CD14-positive monocyte (primary cell): ENCODE measurements at regions not wholly inside any gene's neighbourhood (a gene's known extent, or its start where the extent isn't known, plus 50 kb on each side); places are given as distances from the start of the nearest gene placed in this dataset.

Source experiments
- DNase-seq, 3 donors: peaks; one replicate each; pipeline ENCODE4 v3.0.0-alpha.2; 2011 to 2022
- H2AFZ ChIP-seq: 2 replicates; pipeline ENCODE4 v1.6.0; 2012; ENCODE audit warnings: mild to moderate bottlenecking, low read depth, low read length, inconsistent platforms; ENCODE audit not compliant: insufficient read depth, poor library complexity, severe bottlenecking
- H3K27ac ChIP-seq, 2 donors: 1 replicate in 1 of 2; 2 replicates in 1 of 2; pipeline ENCODE4 v1.5.1; 2012 to 2013; ENCODE audit warnings: low read length in 2 of 2, control low read depth in 1 of 2, inconsistent platforms in 1 of 2, low read depth in 1 of 2, mild to moderate bottlenecking in 1 of 2
- H3K27me3 ChIP-seq, 2 donors: one replicate each; pipeline versions ENCODE4 v1.6.0 to v1.6.1; 2011 to 2013; ENCODE audit warnings: low read length in 2 of 2; ENCODE audit not compliant: control insufficient read depth in 2 of 2, insufficient read depth in 2 of 2
- H3K36me3 ChIP-seq, 2 donors: replicated peaks in 1 of 2; 1 replicate in 1 of 2; 2 replicates in 1 of 2; pipeline versions ENCODE4 v1.5.1 to v1.6.1; 2012 to 2013; ENCODE audit warnings: low read length in 2 of 2, control low read depth in 1 of 2, inconsistent platforms in 1 of 2, mild to moderate bottlenecking in 1 of 2; ENCODE audit not compliant: insufficient read depth in 2 of 2, control insufficient read depth in 1 of 2
- H3K4me1 ChIP-seq, 2 donors: 1 replicate in 1 of 2; 2 replicates in 1 of 2; pipeline versions ENCODE4 v1.5.1 to v1.6.1; 2012 to 2013; ENCODE audit warnings: low read length in 2 of 2, control low read depth in 1 of 2, inconsistent platforms in 1 of 2, mild to moderate bottlenecking in 1 of 2, moderate library complexity in 1 of 2; ENCODE audit not compliant: insufficient read depth in 2 of 2, control insufficient read depth in 1 of 2
- H3K4me2 ChIP-seq: replicated peaks from 2 replicates; pipeline ENCODE3; 2012; ENCODE audit warnings: low read length, moderate library complexity, mild to moderate bottlenecking; ENCODE audit not compliant: poor library complexity, severe bottlenecking; ENCODE audit errors: extremely low read depth
- H3K4me3 ChIP-seq, 3 experiments: fragments of 200-600 bp in 1 of 3; sonication (generic) in 1 of 3; replicated peaks in 1 of 3; 1 replicate in 2 of 3; 2 replicates in 1 of 3; pipeline ENCODE4 v1.5.1; 2011 to 2013; ENCODE audit warnings: low read length in 3 of 3, mild to moderate bottlenecking in 3 of 3, control low read depth in 2 of 3, low read depth in 2 of 3, inconsistent platforms in 1 of 3, moderate library complexity in 1 of 3
- H3K79me2 ChIP-seq: 2 replicates; pipeline ENCODE4 v1.6.0; 2012; ENCODE audit warnings: mild to moderate bottlenecking, control low read depth, inconsistent platforms, low read length, moderate library complexity; ENCODE audit not compliant: insufficient read depth
- H3K9ac ChIP-seq: 2 replicates; pipeline ENCODE4 v1.6.0; 2017; ENCODE audit warnings: low read length, mild to moderate bottlenecking; ENCODE audit not compliant: insufficient read depth, poor library complexity, severe bottlenecking
- H3K9me3 ChIP-seq, 2 donors: replicated peaks in 1 of 2; 1 replicate in 1 of 2; 2 replicates in 1 of 2; pipeline versions ENCODE4 v1.5.1 to v1.6.1; 2012 to 2013; ENCODE audit warnings: low read length in 2 of 2, control low read depth in 1 of 2; ENCODE audit not compliant: control insufficient read depth in 1 of 2, insufficient read depth in 1 of 2
- H4K20me1 ChIP-seq: 2 replicates; pipeline ENCODE4 v1.6.0; 2012; ENCODE audit warnings: mild to moderate bottlenecking, low read length, control low read depth, moderate library complexity; ENCODE audit not compliant: insufficient read depth
- H3K27ac Mint-ChIP-seq, 7 donors: one replicate each; pipeline ENCODE4 v1.8.0; 2020; ENCODE audit warnings: mild to moderate bottlenecking in 7 of 7, mixed read lengths in 7 of 7, moderate library complexity in 6 of 7, inconsistent platforms in 2 of 7
- H3K27me3 Mint-ChIP-seq, 3 donors: one replicate each; pipeline ENCODE4 v1.8.0; 2021 to 2022; ENCODE audit warnings: low read depth in 3 of 3, mild to moderate bottlenecking in 3 of 3, mixed read lengths in 3 of 3, moderate library complexity in 3 of 3, inconsistent platforms in 1 of 3
- H3K36me3 Mint-ChIP-seq, 2 donors: one replicate each; pipeline ENCODE4 v1.8.0; 2020; ENCODE audit warnings: mixed read lengths in 2 of 2, inconsistent platforms in 1 of 2, mild to moderate bottlenecking in 1 of 2
- H3K4me1 Mint-ChIP-seq: one replicate; pipeline ENCODE4 v1.8.0; 2020; ENCODE audit warnings: mild to moderate bottlenecking, mixed read lengths
- H3K4me3 Mint-ChIP-seq, 2 donors: one replicate each; pipeline ENCODE4 v1.8.0; 2020; ENCODE audit warnings: mild to moderate bottlenecking in 2 of 2, mixed read lengths in 2 of 2, moderate library complexity in 1 of 2
- H3K9me3 Mint-ChIP-seq, 7 donors: one replicate each; pipeline ENCODE4 v1.8.0; 2020 to 2022; ENCODE audit warnings: mixed read lengths in 7 of 7, mild to moderate bottlenecking in 6 of 7, moderate library complexity in 6 of 7, inconsistent platforms in 2 of 7
- WGBS: methylation state at CpG from one replicate; pipeline ENCODE4 v1.1.5; 2013; ENCODE audit warnings: missing lambda C conversion rate; ENCODE audit not compliant: insufficient coverage; 5-methylcytosine and 5-hydroxymethylcytosine counted together
- intact Hi-C, 2 donors: fragments of 100-400 bp; cut with micrococcal nuclease; formaldehyde crosslinking; loops; one replicate each; pipeline versions ENCODE4 v1.15.0 to v1.15.1; 2023
- TF ChIP-seq, protein P1 (sequence below): fragments of 200-600 bp; IDR thresholded peaks from one replicate; pipeline ENCODE4 v1.8.0; 2022; ENCODE audit warnings: antibody characterized with exemption, mild to moderate bottlenecking

DNA sequence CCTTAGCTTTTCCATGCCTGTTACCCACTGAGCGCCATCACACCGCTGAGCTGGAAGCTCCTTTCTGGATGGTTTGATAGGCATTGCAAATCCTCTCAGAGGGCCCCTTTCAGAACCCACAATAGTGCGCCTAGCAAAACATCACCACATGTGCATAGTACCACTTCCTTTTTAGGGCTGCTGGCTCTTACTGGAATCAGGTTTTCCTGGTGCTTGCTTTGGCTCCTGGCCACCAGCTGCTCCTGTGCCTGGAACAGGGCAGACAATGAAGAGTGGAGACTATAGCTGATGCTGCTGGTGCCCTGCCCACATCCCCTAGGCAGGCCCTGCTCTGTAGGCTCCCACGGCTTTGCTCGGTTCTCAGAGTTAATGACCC lies 163.6 kb upstream of the SEMA6A start:
- Histone ChIP-seq H3K79me2 (no peaks in the 10 kb centered on the region), H3K9ac (no peak overlapping the region), H3K4me3 (no peak overlapping the region), H3K4me1 (no peaks in the 10 kb centered on the region), H2AFZ (no peak overlapping the region), H3K27me3 (no peaks in the 10 kb centered on the region), H3K9me3 (peaks cover 0 to 9% of the 10 kb centered on the region in 2 donors), H3K4me2 (no peak overlapping the region), H3K27ac (no peak overlapping the region), H3K36me3 (no peaks in the 10 kb centered on the region), H4K20me1 (no peaks in the 10 kb centered on the region)
- 45% methylated on average over 5 of the region's 5 CpGs for WGBS
- Mint-ChIP-seq H3K4me3 (no peak overlapping the region), H3K4me1 (no peaks in the 10 kb centered on the region), H3K9me3 (peaks cover 0 to 13% (median 3%) of the 10 kb centered on the region in 7 donors), H3K36me3 (no peaks in the 10 kb centered on the region), H3K27me3 (peaks cover 0 to 2% (median 0%) of the 10 kb centered on the region in 3 donors), H3K27ac (no peak overlapping the region)
- intact Hi-C loops = no loop called here
- TF ChIP-seq, protein P1, sequence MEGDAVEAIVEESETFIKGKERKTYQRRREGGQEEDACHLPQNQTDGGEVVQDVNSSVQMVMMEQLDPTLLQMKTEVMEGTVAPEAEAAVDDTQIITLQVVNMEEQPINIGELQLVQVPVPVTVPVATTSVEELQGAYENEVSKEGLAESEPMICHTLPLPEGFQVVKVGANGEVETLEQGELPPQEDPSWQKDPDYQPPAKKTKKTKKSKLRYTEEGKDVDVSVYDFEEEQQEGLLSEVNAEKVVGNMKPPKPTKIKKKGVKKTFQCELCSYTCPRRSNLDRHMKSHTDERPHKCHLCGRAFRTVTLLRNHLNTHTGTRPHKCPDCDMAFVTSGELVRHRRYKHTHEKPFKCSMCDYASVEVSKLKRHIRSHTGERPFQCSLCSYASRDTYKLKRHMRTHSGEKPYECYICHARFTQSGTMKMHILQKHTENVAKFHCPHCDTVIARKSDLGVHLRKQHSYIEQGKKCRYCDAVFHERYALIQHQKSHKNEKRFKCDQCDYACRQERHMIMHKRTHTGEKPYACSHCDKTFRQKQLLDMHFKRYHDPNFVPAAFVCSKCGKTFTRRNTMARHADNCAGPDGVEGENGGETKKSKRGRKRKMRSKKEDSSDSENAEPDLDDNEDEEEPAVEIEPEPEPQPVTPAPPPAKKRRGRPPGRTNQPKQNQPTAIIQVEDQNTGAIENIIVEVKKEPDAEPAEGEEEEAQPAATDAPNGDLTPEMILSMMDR = no peak
- DNase-seq = no peak

DNA sequence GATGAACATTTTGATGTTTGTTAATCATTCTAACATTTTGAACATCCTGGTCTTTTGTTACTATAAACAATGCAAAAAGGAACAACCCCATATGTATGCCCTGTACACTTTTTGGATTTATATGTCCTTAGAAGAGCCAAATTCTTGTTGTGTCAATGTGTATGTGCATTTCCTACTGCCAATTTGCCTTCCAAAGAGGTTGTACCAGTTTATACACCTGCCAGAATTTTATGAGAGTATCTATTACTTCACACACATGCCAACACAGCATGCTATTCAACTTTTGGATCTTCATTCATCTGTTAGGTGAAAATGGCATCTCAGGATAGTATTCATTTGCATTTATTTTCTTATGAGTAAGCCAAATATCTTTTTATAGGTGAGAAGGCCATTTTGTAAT lies 162.0 kb upstream of the SEMA6A start:
- Histone ChIP-seq H2AFZ (no peak overlapping the region), H3K4me1 (no peaks in the 10 kb centered on the region), H3K9me3 (peaks cover 0 to 3% of the 10 kb centered on the region in 2 donors), H3K4me2 (no peak overlapping the region), H3K9ac (no peak overlapping the region), H4K20me1 (no peaks in the 10 kb centered on the region), H3K4me3 (no peak overlapping the region), H3K36me3 (no peaks in the 10 kb centered on the region), H3K79me2 (no peaks in the 10 kb centered on the region), H3K27me3 (no peaks in the 10 kb centered on the region), H3K27ac (no peak overlapping the region)
- Mint-ChIP-seq H3K4me1 (no peaks in the 10 kb centered on the region), H3K4me3 (no peak overlapping the region), H3K36me3 (no peaks in the 10 kb centered on the region), H3K27ac (no peak overlapping the region), H3K9me3 (peaks cover 0 to 12% (median 3%) of the 10 kb centered on the region in 7 donors), H3K27me3 (peaks cover 0 to 2% (median 0%) of the 10 kb centered on the region in 3 donors)
- intact Hi-C loops = no loop called here
- TF ChIP-seq, protein P1 = no peak
- no peak for DNase-seq
